Mesodermal cell (in vitro differentiated cells): ENCODE measurements at regions not wholly inside any gene's neighbourhood (a gene's known extent, or its start where the extent isn't known, plus 50 kb on each side); places are given as distances from the start of the nearest gene placed in this dataset.
"Not testable (repeated sequence)": the region's sequence is repeated elsewhere in the genome, so short reads cannot be mapped to it uniquely, and the experiment has no call there.

Source experiments
- H3K27ac ChIP-seq: 2 replicates; pipeline ENCODE4 v1.7.0; 2013; ENCODE audit warnings: mild to moderate bottlenecking, low read depth, low read length, moderate library complexity; ENCODE audit not compliant: severe bottlenecking
- H3K36me3 ChIP-seq: 2 replicates; pipeline ENCODE4 v1.7.1; 2013; ENCODE audit warnings: mild to moderate bottlenecking, low read length, moderate library complexity; ENCODE audit not compliant: control insufficient read depth, insufficient read depth
- H3K4me1 ChIP-seq: one replicate; pipeline ENCODE4 v1.7.1; 2013; ENCODE audit warnings: mild to moderate bottlenecking, low read length; ENCODE audit not compliant: insufficient read depth, control insufficient read depth, poor library complexity, severe bottlenecking
- H3K4me3 ChIP-seq: 2 replicates; pipeline ENCODE4 v1.7.0; 2013; ENCODE audit warnings: low read length, control low read depth, mild to moderate bottlenecking; ENCODE audit not compliant: insufficient read depth, poor library complexity, severe bottlenecking; ENCODE audit errors: extremely low read depth
- H3K9me3 ChIP-seq: 2 replicates; pipeline ENCODE4 v1.7.1; 2013; ENCODE audit warnings: mild to moderate bottlenecking, low read length, moderate library complexity; ENCODE audit not compliant: control insufficient read depth
- WGBS, 2 experiments: methylation state at CpG; one replicate each; pipeline ENCODE4 v1.1.5; 2013; ENCODE audit warnings: missing lambda C conversion rate in 2 of 2; ENCODE audit not compliant: insufficient coverage in 2 of 2; 5-methylcytosine and 5-hydroxymethylcytosine counted together

GRCh38 chr2:201568217-201568820 lies 75.0 kb downstream of the TMEM237 start:
- Histone ChIP-seq H3K36me3 (no peaks in the 10 kb centered on the region), H3K9me3 (no peaks in the 10 kb centered on the region), H3K4me3 (no peak overlapping the region), H3K4me1 (no peaks in the 10 kb centered on the region), H3K27ac (no peak overlapping the region)
- WGBS, 2 experiments, result 83% methylated on average over 1 of the region's 3 CpGs; no CpG with 5 or more reads in 1 of the 2 experiments

- Histone ChIP-seq H3K27ac (no peak overlapping the region), H3K36me3 (no peaks in the 10 kb centered on the region), H3K9me3 (no peaks in the 10 kb centered on the region), H3K4me1 (no peaks in the 10 kb centered on the region), H3K4me3 (no peak overlapping the region)
- 93% methylated on average over 3 to 4 of the region's 4 CpGs for WGBS, 2 experiments
Observed at GRCh38 chr2:201559067-201559710, 84.1 kb downstream of the TMEM237 start.

- Histone ChIP-seq H3K36me3 (no peaks in the 10 kb centered on the region), H3K9me3 (no peaks in the 10 kb centered on the region), H3K4me1 (no peaks in the 10 kb centered on the region), H3K4me3 (no peak overlapping the region), H3K27ac (no peak overlapping the region)
- whole genome bisulfite sequencing, 2 experiments, result 89 to 90% methylated on average over 5 of the region's 5 CpGs
Observed at GRCh38 chr2:201558665-201559064, 84.6 kb downstream of the TMEM237 start.

GRCh38 chr2:201558232-201558631 lies 85.1 kb downstream of the TMEM237 start:
- no peaks in the 10 kb centered on the region for H3K9me3 ChIP-seq
- H3K4me1 ChIP-seq, result no peaks in the 10 kb centered on the region
- no peaks in the 10 kb centered on the region for H3K36me3 ChIP-seq
- no peak overlapping the region for H3K27ac ChIP-seq
- H3K4me3 ChIP-seq, result no peak overlapping the region
- 92% methylated on average over 1 of the region's 1 CpG; no CpG with 5 or more reads in 1 of the 2 experiments for WGBS, 2 experiments

GRCh38 chr2:201551901-201552300 lies 91.4 kb downstream of the TMEM237 start:
- no peak overlapping the region for H3K4me3 ChIP-seq
- 87 to 100% methylated on average over 4 of the region's 9 CpGs for WGBS, 2 experiments

GRCh38 chr2:201546576-201546975 lies 95.0 kb downstream of the STRADB start:
- no peaks in the 10 kb centered on the region for H3K36me3 ChIP-seq
- H3K9me3 ChIP-seq, result no peaks in the 10 kb centered on the region
- no peak overlapping the region for H3K27ac ChIP-seq
- H3K4me3 ChIP-seq, result no peak overlapping the region
- no peaks in the 10 kb centered on the region for H3K4me1 ChIP-seq
- WGBS, 2 experiments, result 96% methylated on average over 3 of the region's 3 CpGs; no CpG with 5 or more reads in 1 of the 2 experiments

More at GRCh38 chr2:201551901-201552300, 91.4 kb downstream of the TMEM237 start:
- Histone ChIP-seq H3K4me1 (no peaks in the 10 kb centered on the region), H3K36me3 (no peaks in the 10 kb centered on the region), H3K9me3 (no peaks in the 10 kb centered on the region), H3K27ac (no peak overlapping the region)

GRCh38 chr2:201542291-201542690 lies 90.8 kb downstream of the STRADB start:
- H3K4me3 ChIP-seq, result no peak overlapping the region
- no peak overlapping the region for H3K27ac ChIP-seq

GRCh38 chr2:201539271-201539670 lies 87.7 kb downstream of the STRADB start:
- not testable (repeated sequence) for H3K4me3 ChIP-seq, H3K9me3 ChIP-seq, H3K27ac ChIP-seq, H3K4me1 ChIP-seq, H3K36me3 ChIP-seq
- no CpG with 5 or more reads among the region's 3 CpGs for WGBS, 2 experiments

More at GRCh38 chr2:201542291-201542690, 90.8 kb downstream of the STRADB start:
- Histone ChIP-seq H3K9me3 (no peaks in the 10 kb centered on the region), H3K4me1 (no peaks in the 10 kb centered on the region), H3K36me3 (no peaks in the 10 kb centered on the region)

- WGBS, 2 experiments, result 67% methylated on average over 1 of the region's 1 CpG; no CpG with 5 or more reads in 1 of the 2 experiments
- Histone ChIP-seq H3K9me3 (peaks cover 7% of the 10 kb centered on the region), H3K4me3 (no peak overlapping the region), H3K4me1 (no peaks in the 10 kb centered on the region), H3K27ac (no peak overlapping the region), H3K36me3 (no peaks in the 10 kb centered on the region)
Observed at GRCh38 chr2:201538025-201538424, 86.5 kb downstream of the STRADB start.

GRCh38 chr2:201536754-201537153 lies 85.2 kb downstream of the STRADB start:
- no peak overlapping the region for H3K27ac ChIP-seq
- peaks cover 9% of the 10 kb centered on the region for H3K4me1 ChIP-seq
- H3K36me3 ChIP-seq, result no peaks in the 10 kb centered on the region
- H3K9me3 ChIP-seq, result peaks cover 9% of the 10 kb centered on the region
- H3K4me3 ChIP-seq, result no peak overlapping the region
- no CpG with 5 or more reads among the region's 1 CpG for WGBS, 2 experiments

- WGBS, 2 experiments, result 100% methylated on average over 1 of the region's 2 CpGs; no CpG with 5 or more reads in 1 of the 2 experiments
- H3K4me1 ChIP-seq, result peaks cover 9% of the 10 kb centered on the region
- H3K36me3 ChIP-seq, result no peaks in the 10 kb centered on the region
- H3K9me3 ChIP-seq, result peaks cover 9% of the 10 kb centered on the region
- no peak overlapping the region for H3K4me3 ChIP-seq
- H3K27ac ChIP-seq, result no peak overlapping the region
Observed at GRCh38 chr2:201536046-201536445, 84.5 kb downstream of the STRADB start.
